Thyroid gland (tissue), 4 donors: ENCODE measurements at regions not wholly inside any gene's neighbourhood (a gene's known extent, or its start where the extent isn't known, plus 50 kb on each side); places are given as distances from the start of the nearest gene placed in this dataset.

Source experiments
- POLR2A ChIP-seq, 2 donors: fragments of 450-650 bp; IDR thresholded peaks; one replicate each; pipeline ENCODE4 v1.6.1; 2017; ENCODE audit warnings: antibody characterized with exemption in 2 of 2, mild to moderate bottlenecking in 2 of 2, moderate library complexity in 1 of 2
- TF ChIP-seq, protein P1 (sequence below), 6 experiments: fragments of 200-600 bp in 3 of 6; fragments of 450-650 bp in 3 of 6; sonication (generic) in 3 of 6; IDR thresholded peaks; one replicate each; pipeline ENCODE4 v1.5.1; 2016 to 2019; ENCODE audit warnings: antibody characterized with exemption in 6 of 6, mild to moderate bottlenecking in 2 of 6, inconsistent platforms in 1 of 6, moderate library complexity in 1 of 6

GRCh38 chr5:25025831-25026230 lies 381.1 kb upstream of the CDH10 start:
- TF ChIP-seq, protein P1, sequence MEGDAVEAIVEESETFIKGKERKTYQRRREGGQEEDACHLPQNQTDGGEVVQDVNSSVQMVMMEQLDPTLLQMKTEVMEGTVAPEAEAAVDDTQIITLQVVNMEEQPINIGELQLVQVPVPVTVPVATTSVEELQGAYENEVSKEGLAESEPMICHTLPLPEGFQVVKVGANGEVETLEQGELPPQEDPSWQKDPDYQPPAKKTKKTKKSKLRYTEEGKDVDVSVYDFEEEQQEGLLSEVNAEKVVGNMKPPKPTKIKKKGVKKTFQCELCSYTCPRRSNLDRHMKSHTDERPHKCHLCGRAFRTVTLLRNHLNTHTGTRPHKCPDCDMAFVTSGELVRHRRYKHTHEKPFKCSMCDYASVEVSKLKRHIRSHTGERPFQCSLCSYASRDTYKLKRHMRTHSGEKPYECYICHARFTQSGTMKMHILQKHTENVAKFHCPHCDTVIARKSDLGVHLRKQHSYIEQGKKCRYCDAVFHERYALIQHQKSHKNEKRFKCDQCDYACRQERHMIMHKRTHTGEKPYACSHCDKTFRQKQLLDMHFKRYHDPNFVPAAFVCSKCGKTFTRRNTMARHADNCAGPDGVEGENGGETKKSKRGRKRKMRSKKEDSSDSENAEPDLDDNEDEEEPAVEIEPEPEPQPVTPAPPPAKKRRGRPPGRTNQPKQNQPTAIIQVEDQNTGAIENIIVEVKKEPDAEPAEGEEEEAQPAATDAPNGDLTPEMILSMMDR (IDR thresholded peaks at IDR 0.05): no peak
- no peak for TF ChIP-seq POLR2A (IDR thresholded peaks at IDR 0.05)
